ENCODE measurements at regions not wholly inside any gene's neighbourhood (a gene's known extent, or its start where the extent isn't known, plus 50 kb on each side); places are given as distances from the start of the nearest gene placed in this dataset.

DNA sequence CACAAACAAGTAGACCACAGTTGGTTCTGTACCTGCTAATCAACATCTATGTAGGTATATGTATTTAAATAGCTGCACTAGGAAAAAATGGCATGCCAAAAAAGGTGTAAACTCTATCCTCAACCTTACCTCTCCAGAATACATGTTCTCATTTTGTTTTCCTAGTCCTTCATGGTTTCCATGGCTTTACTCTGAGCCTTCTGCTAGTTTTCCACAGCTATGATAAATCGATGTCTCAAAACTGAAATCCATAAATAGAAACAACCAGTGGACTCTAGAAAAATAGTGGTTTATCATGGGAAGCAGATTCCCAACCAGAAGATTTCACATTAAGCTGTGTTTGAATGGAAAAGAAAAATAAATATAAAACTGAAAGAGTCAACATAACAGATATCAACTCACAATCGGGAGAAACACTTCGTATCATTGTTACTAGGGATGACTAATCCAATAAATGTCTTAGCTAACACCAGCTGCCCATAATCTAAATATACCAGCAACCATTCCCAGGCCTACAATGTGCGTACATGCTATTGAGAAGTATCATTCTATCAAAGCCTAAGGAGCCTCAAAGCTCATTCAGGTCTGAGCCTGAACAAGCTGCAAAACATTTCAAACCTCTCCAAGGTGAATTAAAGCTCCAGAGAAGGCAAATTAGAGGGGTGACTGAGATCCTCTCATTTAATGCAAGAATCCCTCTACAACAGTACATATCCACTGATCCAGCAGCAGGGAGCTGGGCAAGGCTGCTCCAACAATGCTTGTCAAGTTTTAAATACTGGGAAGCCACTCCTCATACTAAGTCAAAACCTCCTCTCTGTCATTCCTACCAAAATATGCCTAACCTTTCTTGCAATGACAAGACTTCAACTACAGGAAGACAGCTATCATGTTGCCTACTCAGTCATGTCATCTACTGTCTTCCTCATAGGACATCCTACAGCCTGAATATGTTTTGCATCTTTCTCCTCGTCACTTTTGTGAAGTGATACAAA, 90.2 kb downstream of the KCTD12 start:
- no peak for DNase-seq

DNA sequence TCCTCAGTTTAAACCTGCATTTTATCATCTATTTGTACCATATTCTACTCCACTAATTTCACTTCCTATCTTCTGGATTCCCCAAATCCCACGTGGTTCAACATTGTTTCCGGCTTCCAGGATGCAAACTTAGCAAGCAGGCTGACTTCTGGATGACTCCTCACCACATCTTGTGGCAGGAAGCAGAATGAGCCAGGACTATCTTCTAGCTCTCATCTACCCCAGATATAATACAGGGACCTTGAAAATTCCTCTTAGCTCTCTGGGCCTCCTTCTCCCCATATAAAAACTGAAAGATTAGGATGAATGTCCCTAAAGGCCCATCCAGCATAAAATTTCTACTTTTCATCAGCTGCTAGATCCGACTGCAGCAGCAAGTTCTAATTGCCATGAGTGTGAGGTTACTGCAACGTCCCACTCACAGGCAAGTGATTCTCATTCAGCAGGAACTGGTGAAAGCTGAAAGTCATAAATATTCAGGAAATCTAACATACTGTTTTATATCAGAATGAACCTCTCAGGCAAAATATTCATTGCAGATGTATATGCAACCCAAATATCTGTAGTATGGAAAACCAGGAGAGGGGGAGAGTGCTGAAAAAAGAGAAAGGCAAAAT, 93.4 kb downstream of the KCTD12 start:
- DNase-seq: peak; percentile 87

GRCh38 chr13:76790980-76791819, 95.0 kb downstream of the KCTD12 start:
- no peak for DNase-seq

DNA sequence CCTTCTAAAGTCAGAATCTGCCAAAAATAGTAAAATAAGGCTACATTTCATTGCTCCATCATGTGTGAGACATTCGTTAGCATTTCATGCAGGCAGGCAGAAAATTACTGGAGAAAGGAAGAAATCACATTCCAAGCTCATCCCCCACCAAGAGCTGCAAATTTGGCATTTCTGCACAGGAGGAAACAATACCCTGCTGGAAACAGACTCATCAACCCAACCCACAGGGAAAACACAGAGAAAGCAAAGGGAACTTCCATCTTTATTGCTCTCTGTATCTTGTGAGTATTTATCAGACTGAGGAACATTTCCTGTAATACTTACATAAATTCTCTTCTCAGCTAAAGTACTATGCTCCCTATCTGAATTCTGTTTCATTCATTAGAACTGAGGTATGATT, 95.7 kb downstream of the KCTD12 start:
- DNase-seq: no peak

DNA sequence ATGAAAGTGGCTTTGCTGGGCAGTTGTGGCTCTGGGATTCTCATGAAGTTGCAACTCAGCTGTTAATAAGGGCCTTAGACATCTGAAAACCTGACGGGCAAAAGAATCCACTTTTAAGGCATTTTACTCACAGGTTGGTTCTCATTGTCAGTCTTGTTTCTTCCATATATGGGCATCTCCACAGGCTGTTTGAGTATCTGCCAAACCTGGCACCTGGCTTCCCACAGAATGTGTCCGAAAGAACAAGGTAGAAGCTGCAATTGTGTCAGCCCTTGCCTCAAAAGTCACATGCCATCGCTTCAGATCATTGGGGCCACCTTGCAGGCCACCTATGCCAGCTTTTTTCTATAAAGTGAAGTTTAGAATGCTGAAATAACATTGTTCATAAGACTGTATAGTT, 102.4 kb downstream of the KCTD12 start:
- DNase-seq: no peak

DNA sequence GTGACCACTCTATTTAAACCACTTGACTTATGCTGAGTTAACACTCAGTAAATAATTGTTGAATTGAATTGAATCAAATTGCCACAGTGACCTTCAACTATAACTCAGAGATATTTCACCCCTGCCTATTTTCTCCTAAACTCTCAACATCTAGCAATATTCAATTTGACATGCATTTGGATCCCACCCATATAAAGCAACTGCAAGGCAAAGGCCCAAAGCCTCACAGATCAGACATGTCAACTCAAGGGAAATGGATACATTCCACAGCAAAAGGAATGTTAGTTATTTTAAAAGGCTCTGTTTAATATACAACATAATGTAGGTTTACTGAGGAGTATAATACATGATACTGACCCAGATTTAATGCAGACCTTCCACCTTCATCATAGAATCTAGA, 107.4 kb downstream of the KCTD12 start:
- no peak for DNase-seq

DNA sequence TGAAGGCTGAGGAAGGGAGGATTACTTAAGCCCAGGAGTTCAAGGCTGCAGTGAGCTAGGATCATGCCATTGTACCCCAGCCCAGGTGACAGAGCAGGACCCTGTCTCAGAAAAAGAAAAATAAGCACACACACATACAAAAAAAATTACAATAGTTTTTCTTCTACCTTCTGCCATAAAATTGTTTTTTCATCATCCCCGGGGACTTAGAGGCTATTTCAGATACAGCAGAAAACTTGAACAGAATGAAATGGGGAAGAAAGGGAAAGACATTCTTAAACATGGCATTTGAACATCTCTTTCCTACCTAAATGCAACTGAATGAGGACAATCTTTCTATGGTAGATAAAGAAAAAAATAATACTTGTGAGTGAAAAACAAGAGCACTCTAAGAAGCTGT, 109.1 kb downstream of the KCTD12 start:
- DNase-seq: no peak

DNA sequence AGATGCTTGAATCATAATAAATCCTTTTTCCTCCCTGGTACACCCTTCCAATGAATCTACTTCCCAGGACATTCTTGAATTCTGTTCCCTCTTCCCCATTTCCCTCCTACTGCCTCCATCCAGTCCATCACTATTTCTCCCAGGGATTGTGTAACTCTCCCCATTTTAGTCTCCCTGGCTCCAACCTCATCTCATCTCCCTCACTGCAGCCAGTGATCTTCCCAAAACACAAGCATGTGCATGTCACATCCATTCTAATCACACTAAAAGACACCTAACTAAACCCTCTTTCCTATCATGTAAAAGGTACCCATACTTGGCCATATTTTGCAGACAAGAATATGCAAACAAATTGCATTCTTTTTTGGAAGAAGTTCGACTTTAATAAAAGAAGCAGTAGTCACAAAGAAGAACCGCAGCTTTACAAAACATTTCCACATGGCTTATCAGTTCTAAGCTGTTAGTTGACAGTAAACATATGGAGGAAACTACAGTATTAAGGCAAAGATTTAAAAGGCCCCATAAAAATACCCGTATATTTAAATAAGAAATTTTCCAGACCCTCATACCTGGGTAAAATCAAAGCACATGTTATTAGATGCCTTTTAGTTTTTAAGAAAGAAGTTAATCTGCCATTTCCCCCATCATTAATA, 111.0 kb downstream of the KCTD12 start:
- DNase-seq: no peak

DNA sequence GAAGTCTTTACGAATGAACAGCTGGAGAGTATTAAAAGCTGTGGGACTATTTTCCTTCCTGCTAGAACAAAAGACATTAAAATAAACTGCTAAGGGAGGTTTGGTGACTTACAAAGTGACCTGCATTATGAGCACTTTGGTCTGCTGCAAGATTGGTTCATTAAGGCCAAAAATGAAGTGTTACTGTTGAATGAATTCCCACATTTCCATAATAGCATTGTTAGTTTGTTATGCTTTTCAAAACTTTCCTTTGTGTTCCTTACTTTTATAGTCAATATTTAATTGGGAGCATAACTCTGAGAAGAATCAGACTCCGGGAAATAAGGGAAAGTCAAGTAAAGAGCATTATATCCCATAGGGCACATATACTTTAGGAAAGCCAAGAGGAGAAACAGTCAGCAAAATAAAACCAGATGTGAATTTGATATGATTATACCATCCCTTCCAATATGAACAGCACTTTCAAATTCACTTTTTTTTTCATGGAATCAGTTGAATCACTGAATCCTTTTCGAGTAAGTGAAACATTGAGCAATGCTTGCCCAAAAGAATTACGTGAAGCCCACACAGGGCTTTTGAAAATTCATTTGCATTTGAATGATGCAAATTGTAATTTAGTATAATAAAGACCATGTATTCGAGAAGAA, 112.6 kb downstream of the KCTD12 start:
- DNase-seq: no peak

GRCh38 chr13:76772241-76772640, 114.0 kb downstream of the KCTD12 start:
- DNase-seq: no peak

- DNase-seq: peak; percentile 52
Observed at GRCh38 chr13:76769271-76769791, 116.9 kb downstream of the KCTD12 start.

GRCh38 chr13:76768384-76768783, 117.8 kb downstream of the KCTD12 start:
- DNase-seq: no peak

- no peak for DNase-seq
Observed at GRCh38 chr13:76764916-76765315, 121.3 kb downstream of the KCTD12 start.

DNA sequence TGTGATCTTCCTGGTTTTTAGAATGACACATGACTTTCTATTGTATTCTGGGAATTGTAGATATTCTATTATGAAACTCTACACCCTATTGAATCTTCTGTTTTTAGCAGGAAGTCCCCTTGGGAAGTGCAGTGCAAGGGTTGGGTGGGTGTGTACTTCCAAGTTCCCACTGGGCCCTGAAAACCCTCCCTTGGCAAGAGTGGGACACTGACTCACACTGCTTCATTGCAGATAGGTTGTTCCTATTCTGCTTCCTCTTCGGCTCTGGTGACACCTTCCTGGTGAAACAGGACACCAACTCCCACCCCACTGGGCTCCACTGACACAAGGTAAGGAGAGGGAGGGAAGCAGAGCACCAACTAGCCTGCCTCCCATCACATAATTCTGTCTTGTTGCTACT, 121.8 kb downstream of the KCTD12 start:
- DNase-seq: peak; percentile 35

DNA sequence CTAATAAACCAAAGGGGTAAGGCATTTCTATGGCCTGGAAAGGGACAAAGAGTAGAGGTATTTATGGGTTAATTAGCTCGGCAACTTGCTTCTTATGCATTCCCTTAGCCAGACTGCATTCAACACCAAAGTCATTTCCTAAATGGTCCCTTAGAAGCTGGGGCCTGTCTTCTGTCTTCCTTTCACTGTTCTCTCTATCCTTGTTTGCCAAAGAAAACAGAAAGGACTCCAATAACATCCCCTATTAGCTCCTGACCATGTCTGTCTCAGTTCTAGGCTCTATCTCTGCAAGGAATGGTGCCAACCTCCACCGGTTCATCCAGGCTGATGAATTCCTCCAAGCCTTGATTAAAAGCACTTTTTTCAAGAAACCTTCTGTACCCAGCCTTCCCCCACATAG, 123.5 kb downstream of the KCTD12 start:
- DNase-seq: no peak

DNA sequence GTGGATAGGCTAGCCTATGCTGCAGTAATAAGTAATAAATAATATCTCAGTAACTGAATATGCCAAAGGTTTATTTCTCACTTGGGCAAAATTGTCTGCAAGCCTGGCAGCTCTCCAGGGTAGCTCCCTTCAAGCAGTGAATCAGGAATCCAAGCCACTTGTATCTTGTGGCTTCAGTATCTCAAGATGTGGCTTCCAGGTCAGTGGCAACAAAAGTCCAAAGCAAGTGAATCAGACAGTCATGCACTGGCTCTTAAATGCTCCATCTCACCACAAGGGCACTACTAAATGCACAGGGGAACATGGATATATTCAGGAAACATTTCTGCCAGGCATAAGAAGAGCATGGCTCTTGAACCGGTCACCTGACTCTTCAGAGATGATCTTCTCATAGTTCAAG, 126.3 kb downstream of the KCTD12 start:
- DNase-seq: no peak

- no peak for DNase-seq
Observed at GRCh38 chr13:76758738-76759137, 127.5 kb downstream of the KCTD12 start.

- no peak for DNase-seq
Observed at GRCh38 chr13:76758257-76758656, 127.9 kb downstream of the KCTD12 start.

GRCh38 chr13:76756451-76756850, 129.8 kb downstream of the KCTD12 start:
- DNase-seq: no peak

- no peak for DNase-seq
Observed at GRCh38 chr13:76754414-76754813, 131.8 kb downstream of the KCTD12 start.

DNA sequence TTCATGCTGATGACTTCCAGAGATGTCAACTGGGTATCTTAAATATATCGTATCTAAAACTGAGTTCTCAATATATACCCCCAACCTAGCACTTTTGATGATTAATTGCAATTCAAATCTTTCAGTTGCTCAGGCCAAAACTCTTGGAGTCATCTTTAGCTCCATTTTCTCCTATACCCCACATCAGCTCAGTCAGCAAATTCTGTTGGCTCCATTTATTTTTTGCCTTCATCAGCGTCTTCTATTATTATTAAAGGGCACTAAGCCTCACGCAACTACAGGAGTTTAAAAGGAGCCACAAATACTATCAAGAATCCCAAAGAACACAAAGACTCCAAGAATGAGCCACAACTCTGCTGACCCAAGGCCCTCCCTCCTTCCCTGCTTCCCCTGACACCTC, 134.9 kb downstream of the KCTD12 start:
- no peak for DNase-seq

DNA sequence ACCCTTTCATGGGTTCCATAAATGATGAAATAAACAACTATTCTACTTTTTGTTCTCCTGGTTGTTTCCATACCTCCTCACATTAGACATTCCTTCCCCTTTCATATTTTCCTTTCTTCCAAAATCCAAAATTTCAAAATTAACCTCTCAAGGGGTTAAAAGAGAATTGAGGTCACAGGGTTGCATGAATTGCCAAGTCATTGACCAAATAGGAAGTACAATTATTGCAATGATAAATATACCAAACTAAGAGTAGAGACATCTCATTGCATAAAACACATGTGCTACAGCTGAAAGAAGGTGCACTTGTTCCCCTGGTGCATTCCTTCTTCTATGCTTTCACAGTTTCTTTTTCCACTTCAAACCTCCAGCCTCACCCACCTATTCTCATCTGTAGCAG, 136.1 kb downstream of the KCTD12 start:
- DNase-seq: no peak
